HG03066 (cell line): ENCODE measurements at regions not wholly inside any gene's neighbourhood (a gene's known extent, or its start where the extent isn't known, plus 50 kb on each side); places are given as distances from the start of the nearest gene placed in this dataset.

Experiments
- ATAC-seq: cut with Tn5 transposase; IDR thresholded peaks from one replicate; pipeline ENCODE4 v1.9.1; 2021; ENCODE audit warnings: low read depth; ENCODE audit not compliant: unreplicated experiment

DNA sequence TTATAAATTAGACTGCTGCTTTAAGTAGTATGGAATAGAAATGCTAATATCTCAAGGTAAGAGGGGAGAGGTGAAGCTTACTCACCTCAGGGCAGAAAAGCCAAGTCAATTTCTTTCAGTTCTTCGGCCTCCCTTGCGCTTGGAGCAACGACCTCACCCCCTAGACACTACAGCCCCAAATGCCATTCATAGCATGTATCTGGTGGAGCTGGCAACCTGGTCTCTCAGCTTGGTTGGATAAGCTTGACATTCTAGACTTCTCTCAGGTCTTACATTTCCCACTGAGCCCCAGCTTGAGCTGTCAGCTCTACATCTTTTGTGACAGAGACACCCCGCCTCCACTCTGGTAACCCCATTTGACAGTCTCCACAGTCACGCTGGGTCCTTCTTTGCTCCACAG is 154.9 kb downstream of the ZNF608 start:
- ATAC-seq: no peak

DNA sequence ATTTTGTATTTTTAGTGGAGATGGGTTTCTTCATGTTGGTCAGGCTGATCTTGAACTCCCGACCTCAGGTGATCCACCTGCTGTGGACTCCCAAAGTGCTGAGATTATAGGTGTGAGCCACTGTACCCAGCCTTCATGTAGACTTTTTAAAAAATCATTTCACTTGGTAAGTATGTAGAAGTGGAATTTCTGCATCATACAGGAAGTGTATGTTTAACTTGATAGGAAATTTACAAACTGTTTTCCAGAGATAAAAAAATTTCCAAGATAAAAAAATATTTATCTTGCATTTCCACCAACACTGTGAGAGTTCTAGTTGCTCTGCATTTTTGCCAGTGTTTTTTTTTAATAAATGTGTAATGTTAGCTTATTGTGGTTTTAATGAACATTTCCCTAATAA is 155.8 kb downstream of the ZNF608 start:
- no peak for ATAC-seq

DNA sequence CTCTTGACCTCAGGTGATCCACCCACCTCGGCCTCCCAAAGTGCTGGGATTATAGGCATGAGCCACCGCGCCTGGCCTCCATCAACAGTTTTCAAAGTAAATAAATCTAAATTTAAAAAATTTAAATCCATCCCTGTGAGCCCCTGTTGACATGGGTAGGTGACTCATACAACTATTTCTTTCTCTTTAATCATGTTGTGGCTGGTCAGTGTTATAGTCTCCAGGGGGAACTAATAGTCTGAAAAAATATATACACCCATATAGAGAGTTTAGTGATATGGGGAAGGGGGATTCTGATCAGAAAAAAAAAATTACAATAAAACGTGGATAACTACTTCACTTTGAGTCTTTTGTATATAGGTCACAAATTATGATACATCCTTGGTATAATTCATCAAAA is 159.2 kb downstream of the ZNF608 start:
- no peak for ATAC-seq

- ATAC-seq: no peak
These were observed 161.3 kb downstream of the ZNF608 start for GRCh38 chr5:124584991-124585715.

GRCh38 chr5:124583469-124584350 is 162.7 kb downstream of the ZNF608 start:
- ATAC-seq: peak; percentile 98

GRCh38 chr5:124582561-124582840 is 163.9 kb downstream of the ZNF608 start:
- ATAC-seq: no peak

DNA sequence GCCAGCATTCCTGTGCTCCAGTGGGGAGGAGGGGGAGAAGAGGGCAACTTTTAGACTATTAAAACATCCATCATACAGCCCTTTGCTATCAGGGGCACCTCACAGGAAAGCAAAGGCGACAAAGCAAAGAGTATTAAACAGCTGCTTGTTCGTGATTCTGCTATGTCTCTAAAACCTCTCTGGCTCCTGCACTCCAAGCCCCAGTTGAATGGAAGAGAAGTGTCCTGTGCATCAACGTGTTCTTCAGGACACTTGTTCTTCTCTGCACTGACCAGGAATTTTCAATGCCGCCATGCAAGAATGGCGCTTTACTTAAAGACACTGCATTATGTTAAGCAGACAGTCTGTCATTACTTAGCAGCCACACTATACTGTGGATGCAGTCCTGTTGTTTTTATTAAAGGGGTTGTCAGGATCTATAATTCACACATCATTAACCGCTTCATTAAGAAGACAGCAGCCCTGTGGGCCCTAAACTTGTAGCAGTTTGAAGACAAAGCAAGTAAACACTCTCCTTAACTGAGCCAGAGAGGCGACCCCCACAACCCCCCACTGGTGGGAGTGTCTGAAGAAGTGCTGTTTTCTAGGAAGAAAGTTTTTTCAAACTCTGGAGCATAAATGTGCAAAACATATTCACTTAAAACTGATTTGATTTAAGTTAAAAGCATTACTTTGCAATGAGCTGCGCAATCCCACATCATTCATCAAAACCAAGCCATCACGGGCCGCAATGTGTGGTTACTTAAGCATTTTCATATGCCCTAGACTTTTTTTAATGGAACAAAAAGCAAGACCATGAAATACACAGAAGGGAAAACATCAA is 164.5 kb downstream of the ZNF608 start:
- no peak for ATAC-seq

- ATAC-seq: no peak
These were observed 165.3 kb downstream of the ZNF608 start for GRCh38 chr5:124580925-124581737.

DNA sequence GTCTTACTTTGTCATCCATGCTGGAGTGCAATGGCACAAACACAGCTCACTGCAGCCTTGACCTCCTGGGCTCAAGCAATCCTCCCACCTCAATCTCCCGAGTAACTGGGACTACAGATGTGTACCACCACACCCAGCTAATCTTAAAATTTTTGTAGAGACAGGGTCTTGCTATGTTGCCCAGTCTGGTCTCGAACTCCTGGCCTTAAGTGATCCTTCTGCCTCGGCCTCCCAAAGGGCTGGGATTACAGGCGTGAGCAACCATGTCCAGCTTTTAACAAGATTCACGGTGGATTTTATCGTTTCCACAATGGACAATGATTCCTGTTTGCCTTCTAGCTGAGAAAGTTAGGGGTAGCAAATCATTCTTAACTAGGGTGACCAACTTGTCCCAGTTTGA is 165.9 kb downstream of the ZNF608 start:
- no peak for ATAC-seq

DNA sequence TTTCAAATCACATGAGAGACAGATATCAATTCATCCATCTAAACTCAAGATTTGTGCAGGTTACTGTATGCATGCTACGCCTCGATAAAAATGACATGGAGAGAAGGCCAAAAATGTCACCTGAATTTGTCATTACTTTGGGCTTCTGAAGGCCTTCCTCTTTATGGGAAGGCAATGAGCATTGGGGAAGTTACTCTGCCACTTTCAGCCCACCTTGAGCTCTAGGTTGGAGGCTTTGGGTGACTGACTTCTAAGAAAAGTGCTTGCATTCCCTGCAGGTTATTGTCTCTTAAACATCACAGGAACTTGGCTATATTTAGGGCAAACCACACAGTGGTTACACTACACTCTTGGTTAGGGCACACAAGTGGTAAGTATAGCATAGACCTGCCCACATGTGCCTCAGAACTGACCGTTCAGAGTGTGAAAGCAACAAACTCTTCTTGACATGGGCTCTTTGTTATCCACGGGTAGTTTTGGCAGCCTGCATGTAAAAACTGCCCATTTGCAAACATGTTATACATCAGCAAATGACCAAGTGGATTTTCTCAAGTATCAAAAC is 169.5 kb downstream of the ZNF608 start:
- peak; percentile 87 for ATAC-seq

- no peak for ATAC-seq
These were observed 170.7 kb downstream of the ZNF608 start for GRCh38 chr5:124575725-124576124.

GRCh38 chr5:124574521-124575436 is 171.7 kb downstream of the ZNF608 start:
- ATAC-seq: no peak

DNA sequence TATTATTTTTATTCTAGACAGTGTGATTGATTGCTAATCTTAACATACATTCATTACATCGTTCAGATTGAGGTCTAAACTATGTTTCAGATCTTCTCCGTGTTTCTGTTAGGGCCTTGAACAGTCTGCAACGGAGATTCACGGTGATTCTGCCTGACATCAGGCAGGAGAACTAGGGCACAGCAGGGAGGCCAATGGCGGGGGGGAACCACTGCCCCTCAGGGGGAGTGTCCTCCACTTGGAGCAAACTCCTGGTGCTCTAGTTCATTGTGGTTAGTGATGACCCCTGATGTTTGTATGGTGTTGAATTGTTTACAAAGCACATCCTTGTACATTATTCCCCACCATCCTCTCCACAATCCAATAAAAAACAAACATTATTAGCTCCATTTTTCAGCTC is 173.5 kb downstream of the ZNF608 start:
- no peak for ATAC-seq

DNA sequence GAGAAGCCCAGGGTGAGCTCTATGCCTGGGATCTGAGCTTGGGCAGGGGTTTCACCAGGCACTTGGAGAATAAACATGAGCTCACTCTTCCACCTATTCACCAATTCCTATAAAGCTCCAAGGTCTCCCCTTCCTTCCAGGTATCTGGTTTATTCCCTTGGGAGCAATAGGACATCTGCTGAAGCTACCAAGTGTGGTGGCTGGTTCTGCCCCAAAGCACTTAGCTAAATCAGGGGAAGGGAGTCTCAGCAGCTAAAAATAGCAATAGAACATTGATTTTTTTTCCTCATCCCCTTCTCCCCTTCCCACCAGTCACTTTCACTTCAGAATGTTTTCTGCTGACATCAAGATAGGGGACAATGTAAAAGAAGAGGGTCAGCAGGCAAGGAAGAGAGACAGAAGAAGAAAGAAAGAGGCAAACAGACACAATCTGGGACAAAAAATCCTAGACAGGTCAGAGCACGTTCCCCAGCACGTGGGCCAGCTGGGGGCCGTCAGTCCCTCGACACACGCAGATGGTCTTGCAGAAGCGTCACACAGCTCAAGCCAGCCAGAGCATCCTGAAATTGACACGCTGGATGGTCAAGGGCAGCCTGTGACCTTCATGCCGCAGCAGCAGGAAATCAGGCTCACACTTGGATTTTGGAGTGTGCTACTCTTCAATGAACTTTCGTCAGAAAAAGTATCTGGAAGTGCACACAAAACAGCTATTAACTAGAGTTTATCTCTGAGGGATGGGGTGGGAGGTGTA is 176.0 kb downstream of the ZNF608 start:
- ATAC-seq: no peak

DNA sequence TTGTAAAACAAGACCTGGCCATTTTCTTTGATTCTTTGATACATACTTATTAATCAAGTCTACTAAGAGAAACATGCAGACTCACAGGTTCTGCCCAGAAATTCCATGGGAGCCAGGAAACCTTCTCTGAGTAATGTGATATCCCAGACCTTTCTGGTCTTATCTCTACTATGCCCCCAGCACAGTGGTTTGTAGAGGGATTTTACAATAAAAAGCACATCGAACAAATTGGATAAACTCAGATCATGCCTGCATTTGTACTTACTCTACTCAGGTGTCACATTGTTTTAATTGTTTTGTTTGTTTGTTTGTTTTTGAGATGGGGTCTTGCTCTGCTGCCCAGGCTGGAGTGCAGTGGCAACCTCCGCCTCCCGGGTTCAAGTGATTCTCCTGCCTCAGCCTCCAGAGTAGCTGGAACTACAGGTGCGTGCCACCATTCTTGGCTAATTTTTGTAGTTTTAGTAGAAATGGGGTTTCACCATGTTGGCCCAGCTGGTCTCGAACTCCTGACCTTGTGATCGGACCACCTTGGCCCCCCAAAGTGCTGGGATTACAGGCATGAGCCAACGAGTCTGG is 179.5 kb downstream of the ZNF608 start:
- no peak for ATAC-seq

DNA sequence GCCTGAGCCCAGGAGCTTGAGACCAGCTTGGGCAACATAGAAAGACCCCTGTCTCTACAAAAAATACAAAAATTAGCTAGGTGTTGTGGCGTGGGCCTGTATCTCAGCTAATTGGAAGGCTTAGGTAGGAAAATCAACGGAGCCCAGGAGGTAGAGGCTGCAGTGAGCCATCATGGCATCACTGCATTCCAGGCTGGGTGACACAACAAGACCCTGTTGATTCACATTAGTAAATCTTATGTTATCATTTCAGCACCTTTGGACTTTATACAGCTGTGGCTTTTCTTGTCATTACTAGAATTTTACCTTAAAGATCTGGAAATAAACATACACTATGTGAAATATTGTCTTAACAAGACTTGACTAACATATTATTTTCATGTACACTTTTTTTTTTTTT is 185.0 kb downstream of the ZNF608 start:
- ATAC-seq: no peak

DNA sequence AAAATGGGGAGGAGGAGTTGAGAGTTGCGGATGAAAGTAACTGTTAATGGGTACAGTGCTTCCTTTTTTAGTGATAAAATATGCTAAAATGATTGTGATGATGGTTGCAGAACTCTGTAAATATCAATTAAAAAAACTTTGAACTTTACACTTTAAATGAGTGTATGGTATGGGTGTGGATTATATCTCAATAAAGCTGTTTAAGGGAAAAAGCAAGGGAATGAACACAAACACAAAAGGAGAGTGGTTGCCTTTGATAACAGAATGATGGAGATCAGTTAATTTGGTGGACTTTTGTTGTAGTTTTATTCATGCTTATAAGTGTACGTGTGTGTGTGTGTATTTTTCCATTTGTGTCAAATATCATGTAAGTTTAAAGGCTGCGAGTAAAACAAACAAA is 186.1 kb downstream of the ZNF608 start:
- no peak for ATAC-seq

GRCh38 chr5:124557761-124558160 is 188.7 kb downstream of the ZNF608 start:
- no peak for ATAC-seq
